Stimulated activated CD4-positive, alpha-beta T cell treated with anti-CD3 and anti-CD28 coated beads, Interleukin-1b, Interleukin-23, amount 100 ng/mL, for 24 hours (primary cell): ENCODE measurements at regions not wholly inside any gene's neighbourhood (a gene's known extent, or its start where the extent isn't known, plus 50 kb on each side); places are given as distances from the start of the nearest gene placed in this dataset.

ENCODE experiments used
- DNase-seq, 4 experiments: peaks; one replicate each; pipeline ENCODE4 v3.0.0-alpha.2; 2020; ENCODE audit warnings: low read depth in 4 of 4, low spot score in 1 of 4

GRCh38 chr4:181265370-181265769 lies 977.8 kb upstream of the TENM3 start:
- DNase-seq: no peak

- DNase-seq: no peak
These were observed 972.0 kb upstream of the TENM3 start for GRCh38 chr4:181271116-181271640.

- no peak for DNase-seq
These were observed 970.8 kb upstream of the TENM3 start for GRCh38 chr4:181272422-181272821.

- DNase-seq: no peak
These were observed 964.3 kb upstream of the TENM3 start for GRCh38 chr4:181278941-181279340.

GRCh38 chr4:181281451-181281850 lies 961.8 kb upstream of the TENM3 start:
- no peak for DNase-seq

- no peak for DNase-seq
These were observed 954.0 kb upstream of the TENM3 start for GRCh38 chr4:181289198-181289597.

GRCh38 chr4:181291615-181292014 lies 951.6 kb upstream of the TENM3 start:
- DNase-seq: no peak

GRCh38 chr4:181293014-181293413 lies 950.2 kb upstream of the TENM3 start:
- no peak for DNase-seq

- no peak for DNase-seq
These were observed 949.7 kb upstream of the TENM3 start for GRCh38 chr4:181293541-181293940.

- DNase-seq: no peak
These were observed 948.8 kb upstream of the TENM3 start for GRCh38 chr4:181294421-181294820.

- DNase-seq: no peak
These were observed 941.2 kb upstream of the TENM3 start for GRCh38 chr4:181301735-181302710.

GRCh38 chr4:181307824-181308223 lies 935.4 kb upstream of the TENM3 start:
- DNase-seq: no peak

- DNase-seq: no peak
These were observed 934.5 kb upstream of the TENM3 start for GRCh38 chr4:181308476-181309312.

GRCh38 chr4:181312066-181312465 lies 931.1 kb upstream of the TENM3 start:
- no peak for DNase-seq

- no peak for DNase-seq
These were observed 923.6 kb upstream of the TENM3 start for GRCh38 chr4:181319629-181320028.

GRCh38 chr4:181323061-181323460 lies 920.1 kb upstream of the TENM3 start:
- no peak for DNase-seq

- DNase-seq: no peak
These were observed 912.5 kb upstream of the TENM3 start for GRCh38 chr4:181330654-181331201.

- no peak for DNase-seq
These were observed 912.0 kb upstream of the TENM3 start for GRCh38 chr4:181331214-181331613.

- no peak for DNase-seq
These were observed 897.3 kb upstream of the TENM3 start for GRCh38 chr4:181345931-181346330.

- DNase-seq: no peak
These were observed 892.4 kb upstream of the TENM3 start for GRCh38 chr4:181350615-181351415.

GRCh38 chr4:181364504-181364903 lies 878.7 kb upstream of the TENM3 start:
- DNase-seq: no peak
